HepG2 (cell line): ENCODE measurements at regions not wholly inside any gene's neighbourhood (a gene's known extent, or its start where the extent isn't known, plus 50 kb on each side); places are given as distances from the start of the nearest gene placed in this dataset.

ENCODE experiments used
- ATAC-seq: fragments of 200-7000 bp; cut with Tn5 transposase; 3 replicates; pipeline ENCODE4 v1.9.1; 2020; ENCODE audit warnings: mild to moderate bottlenecking, moderate library complexity
- BruUV-seq: library from RNA; stranded (reverse); fragments of 400-500 nt; replicated peaks from 2 replicates; lab custom pipeline; 2021; lab: Mats Ljungman, UMichigan
- CTCF ChIA-PET: fragments of 300-600 bp; formaldehyde crosslinking; extraction: SDS; loops from one replicate; lab custom pipeline; 2021; ENCODE audit warnings: low total read pairs, inconsistent platforms, low intra/inter-chr PET ratio; lab: Yijun Ruan, JAX
- POLR2A ChIA-PET: fragments of 350-600 bp; sonication (Branson Sonifier 250); formaldehyde crosslinking; loops from one replicate; lab custom pipeline; 2020; ENCODE audit warnings: antibody characterized with exemption, inconsistent platforms; lab: Yijun Ruan, JAX
- DNase-seq: peaks from one replicate; pipeline ENCODE4 v3.0.0-alpha.2; 2015; ENCODE audit warnings: low spot score
- FAIRE-seq: peaks from 3 replicates; lab custom pipeline; 2011; peaks lifted over from hg19 to GRCh38; lab: Jason Lieb, UNC
- H2AFZ ChIP-seq: one replicate; pipeline ENCODE4 v1.6.1; 2011; ENCODE audit warnings: low read length, inconsistent platforms
- H3K27ac ChIP-seq: fragments of 300-600 bp; 3 replicates; pipeline ENCODE4 v1.8.0; 2011; ENCODE audit warnings: mixed run types, mild to moderate bottlenecking, mixed read lengths, low read length, inconsistent platforms; ENCODE audit not compliant: insufficient read depth; ENCODE audit errors: extremely low read length
- H3K27me3 ChIP-seq, 2 experiments: fragments of 200-600 bp in 1 of 2; 2 replicates in 1 of 2; 3 replicates in 1 of 2; pipeline versions ENCODE4 v1.6.0 to v1.8.0; 2011; ENCODE audit warnings: low read length in 2 of 2, mild to moderate bottlenecking in 2 of 2, moderate library complexity in 2 of 2, inconsistent platforms in 1 of 2; ENCODE audit not compliant: insufficient read depth in 2 of 2, control insufficient read depth in 1 of 2
- H3K36me3 ChIP-seq, 2 experiments: fragments of 200-600 bp in 1 of 2; replicated peaks in 1 of 2; 2 replicates in 1 of 2; 3 replicates in 1 of 2; pipeline versions ENCODE4 v1.5.1 to v1.8.0; 2011; ENCODE audit warnings: low read length in 2 of 2, inconsistent platforms in 1 of 2; ENCODE audit not compliant: insufficient read depth in 2 of 2, control insufficient read depth in 1 of 2
- H3K4me1 ChIP-seq: 2 replicates; pipeline ENCODE4 v1.5.1; 2012; ENCODE audit warnings: low read length, inconsistent platforms; ENCODE audit not compliant: insufficient read depth
- H3K4me2 ChIP-seq: 2 replicates; pipeline ENCODE4 v1.6.0; 2011; ENCODE audit warnings: low read depth, low read length, inconsistent platforms
- H3K4me3 ChIP-seq, 3 experiments: fragments of 200-600 bp in 1 of 3; sonication (generic), shearing (Covaris generic) in 1 of 3; replicated peaks in 1 of 3; 2 replicates each; pipeline ENCODE4 v1.5.1; 2011 to 2016; ENCODE audit warnings: low read length in 3 of 3, inconsistent platforms in 2 of 3, low read depth in 2 of 3, mild to moderate bottlenecking in 2 of 3, control low read depth in 1 of 3, mixed read lengths in 1 of 3; ENCODE audit not compliant: insufficient read depth in 1 of 3
- H3K79me2 ChIP-seq: one replicate; pipeline ENCODE4 v1.6.1; 2011; ENCODE audit warnings: low read length, inconsistent platforms; ENCODE audit not compliant: insufficient read depth
- H3K9ac ChIP-seq: 2 replicates; pipeline ENCODE4 v1.6.0; 2011; ENCODE audit warnings: mild to moderate bottlenecking, low read depth, low read length, inconsistent platforms; ENCODE audit not compliant: insufficient read depth
- H3K9me3 ChIP-seq: 2 replicates; pipeline ENCODE4 v1.5.1; 2012; ENCODE audit warnings: mild to moderate bottlenecking, low read length
- H4K20me1 ChIP-seq: 2 replicates; pipeline ENCODE4 v1.6.0; 2011; ENCODE audit warnings: inconsistent platforms, mild to moderate bottlenecking, low read length, moderate library complexity; ENCODE audit not compliant: insufficient read depth
- AFF4 ChIP-seq: sonication (generic); formaldehyde crosslinking; IDR thresholded peaks from 2 replicates; pipeline ENCODE4 v1.4.0; 2020; ENCODE audit warnings: missing genetic modification reagents
- ARNT2 ChIP-seq: sonication (generic); formaldehyde crosslinking; IDR thresholded peaks from 2 replicates; pipeline ENCODE4 v1.8.0; 2022; ENCODE audit warnings: mild to moderate bottlenecking, low read depth, missing genetic modification reagents, moderate library complexity
- JARID2 ChIP-seq: sonication (generic); formaldehyde crosslinking; IDR thresholded peaks from 2 replicates; pipeline ENCODE4 v1.8.1; 2023; ENCODE audit warnings: missing genetic modification reagents, inconsistent platforms; ENCODE audit not compliant: insufficient replicate concordance
- KLF11 ChIP-seq: IDR thresholded peaks from 2 replicates; pipeline ENCODE4 v1.6.1; 2016; ENCODE audit warnings: missing compliant biosample characterization
- KLF16 ChIP-seq, 2 experiments: sonication (generic) in 1 of 2; formaldehyde crosslinking in 1 of 2; IDR thresholded peaks; 2 replicates each; pipeline versions ENCODE4 v1.6.1 to v1.8.0; 2016 to 2023; ENCODE audit warnings: missing genetic modification reagents in 2 of 2, missing compliant biosample characterization in 1 of 2
- NFIB ChIP-seq: sonication (generic); formaldehyde crosslinking; IDR thresholded peaks from 2 replicates; pipeline ENCODE4 v1.9.0; 2021; ENCODE audit warnings: missing genetic modification reagents, mild to moderate bottlenecking, borderline replicate concordance
- RBM39 ChIP-seq: fragments of 200-400 bp; formaldehyde crosslinking; IDR thresholded peaks from one replicate; pipeline ENCODE4 v1.6.1; 2018; ENCODE audit warnings: antibody characterized with exemption, mild to moderate bottlenecking, low read depth, low read length; ENCODE audit not compliant: poor library complexity, severe bottlenecking
- SAFB2 ChIP-seq: sonication (generic); formaldehyde crosslinking; IDR thresholded peaks from 2 replicates; pipeline ENCODE4 v1.5.1; 2020; ENCODE audit warnings: missing genetic modification reagents, low read depth, mild to moderate bottlenecking, borderline replicate concordance
- SRF ChIP-seq: IDR thresholded peaks from 2 replicates; pipeline ENCODE4 v1.6.1; 2011; ENCODE audit warnings: mild to moderate bottlenecking, low read depth, low read length, moderate library complexity
- TGIF2 ChIP-seq: IDR thresholded peaks from 2 replicates; pipeline ENCODE4 v1.6.1; 2016; ENCODE audit warnings: control low read depth, missing compliant biosample characterization
- ZHX2 ChIP-seq, 2 experiments: sonication (generic) in 1 of 2; formaldehyde crosslinking in 1 of 2; IDR thresholded peaks; 2 replicates each; pipeline versions ENCODE4 v1.6.1 to v1.9.0; 2014 to 2022; ENCODE audit warnings: antibody characterized with exemption in 1 of 2, borderline replicate concordance in 1 of 2, inconsistent platforms in 1 of 2, low read depth in 1 of 2, missing genetic modification reagents in 1 of 2
- ZNF138 ChIP-seq: sonication (generic); formaldehyde crosslinking; IDR thresholded peaks from 2 replicates; pipeline ENCODE4 v1.5.0; 2020; ENCODE audit warnings: mild to moderate bottlenecking, low read depth, missing genetic modification reagents
- ZNF180 ChIP-seq: sonication (generic); formaldehyde crosslinking; IDR thresholded peaks from 2 replicates; pipeline ENCODE4 v1.4.0; 2020; ENCODE audit warnings: low read depth, missing genetic modification reagents, borderline replicate concordance
- ZNF329 ChIP-seq: sonication (generic); formaldehyde crosslinking; IDR thresholded peaks from 2 replicates; pipeline ENCODE4 v1.9.0; 2021; ENCODE audit warnings: low read depth, mild to moderate bottlenecking, missing genetic modification reagents
- ZNF543 ChIP-seq: sonication (generic); formaldehyde crosslinking; IDR thresholded peaks from 2 replicates; pipeline ENCODE4 v1.4.0; 2020; ENCODE audit warnings: mild to moderate bottlenecking, missing genetic modification reagents
- ZNF614 ChIP-seq: IDR thresholded peaks from 2 replicates; pipeline ENCODE4 v1.6.1; 2018; ENCODE audit warnings: missing biosample characterization, missing genetic modification reagents, inconsistent platforms, borderline replicate concordance
- ZNF841 ChIP-seq: sonication (generic); formaldehyde crosslinking; IDR thresholded peaks from 2 replicates; pipeline ENCODE4 v1.8.1; 2023; ENCODE audit warnings: missing genetic modification reagents, borderline replicate concordance
- in situ Hi-C: cut with HindIII; loops from 2 replicates; pipeline ENCODE4 v1.10.0; 2017; ENCODE audit warnings: low pct_unique_long_range_greater_than_20kb; ENCODE audit not compliant: extremely low pct_ligation_motif_present
- intact Hi-C: fragments of 100-400 bp; cut with micrococcal nuclease; formaldehyde crosslinking; loops from one replicate; pipeline ENCODE4 v1.10.0; 2022; ENCODE audit not compliant: unreplicated experiment

- BruUV-seq: no TSS peak
- Histone ChIP-seq H2AFZ (no peak overlapping the region), H3K9me3 (peaks cover 26% of the 10 kb centered on the region), H3K79me2 (no peaks in the 10 kb centered on the region), H3K4me2 (no peak overlapping the region), H3K4me3 (no peak overlapping the region), H3K27me3 (no peaks in the 10 kb centered on the region), H3K36me3 (no peaks in the 10 kb centered on the region), H4K20me1 (no peaks in the 10 kb centered on the region), H3K9ac (no peak overlapping the region), H3K27ac (no peak overlapping the region), H3K4me1 (no peaks in the 10 kb centered on the region)
- DNase-seq (no peak), FAIRE-seq (no peak), ATAC-seq (no peak)
- POLR2A ChIA-PET: no interaction called here
- in situ Hi-C loops (no loop called here), intact Hi-C loops (no loop called here)
- CTCF ChIA-PET: no interaction called here
- TF ChIP-seq ARNT2: no peak
- no peak for TF ChIP-seq SRF
- TF ChIP-seq ZNF614 (CRISPR knock-in tag): no peak
- no peak for TF ChIP-seq KLF16 (CRISPR knock-in tag; IDR thresholded peaks at IDR 0.05)
- TF ChIP-seq ZNF543: no peak
- TF ChIP-seq ZNF138 (CRISPR knock-in tag): no peak
- TF ChIP-seq TGIF2: no peak
- TF ChIP-seq ZHX2 (IDR thresholded peaks at IDR 0.05; ENCODE audit: low read depth): no peak
- TF ChIP-seq ZHX2 (CRISPR knock-in tag; IDR thresholded peaks at IDR 0.05; ENCODE audit: borderline replicate concordance): no peak
- TF ChIP-seq KLF11 (CRISPR knock-in tag): no peak
- TF ChIP-seq JARID2 (CRISPR knock-in tag): no peak
- no peak for TF ChIP-seq ZNF841 (CRISPR knock-in tag)
- TF ChIP-seq NFIB (CRISPR knock-in tag): no peak
- TF ChIP-seq SAFB2 (CRISPR knock-in tag): no peak
- no peak for TF ChIP-seq AFF4
- no peak for TF ChIP-seq ZNF180 (CRISPR knock-in tag)
- TF ChIP-seq ZNF329: no peak
- no peak for TF ChIP-seq RBM39
Observed at GRCh38 chr12:87305481-87305880, 723.7 kb downstream of the C12orf50 start.
